NT2/D1 (cell line): ENCODE measurements at regions not wholly inside any gene's neighbourhood (a gene's known extent, or its start where the extent isn't known, plus 50 kb on each side); places are given as distances from the start of the nearest gene placed in this dataset.
"Not testable (repeated sequence)": the region's sequence is repeated elsewhere in the genome, so short reads cannot be mapped to it uniquely, and the experiment has no call there.

ENCODE experiments used
- DNase-seq: peaks from one replicate; pipeline ENCODE4 v3.0.0-alpha.2; 2011; ENCODE audit warnings: low read depth, low spot score
- H3K27me3 ChIP-seq: 2 replicates; pipeline ENCODE4 v1.6.0; 2011; ENCODE audit warnings: mild to moderate bottlenecking; ENCODE audit not compliant: insufficient read length, insufficient read depth
- H3K36me3 ChIP-seq: 2 replicates; pipeline ENCODE4 v1.6.1; 2011; ENCODE audit warnings: mild to moderate bottlenecking, low read length, mixed read lengths; ENCODE audit not compliant: insufficient read depth, insufficient read length
- H3K4me1 ChIP-seq: 2 replicates; pipeline ENCODE4 v1.5.1; 2011; ENCODE audit not compliant: insufficient read depth, insufficient read length
- H3K4me3 ChIP-seq: 2 replicates; pipeline ENCODE4 v1.5.1; 2011; ENCODE audit warnings: low read depth; ENCODE audit not compliant: insufficient read length
- H3K9ac ChIP-seq: 2 replicates; pipeline ENCODE4 v1.6.0; 2011; ENCODE audit warnings: low read depth; ENCODE audit not compliant: insufficient read length
- H3K9me3 ChIP-seq: 2 replicates; pipeline ENCODE4 v1.5.1; 2011; ENCODE audit warnings: mild to moderate bottlenecking, low read length; ENCODE audit not compliant: insufficient read depth
- SUZ12 ChIP-seq: IDR thresholded peaks from 2 replicates; pipeline ENCODE4 v1.6.1; 2011; ENCODE audit not compliant: insufficient read length, insufficient read depth; ENCODE audit errors: extremely low read depth
- YY1 ChIP-seq: IDR thresholded peaks from 2 replicates; pipeline ENCODE4 v1.6.1; 2011; ENCODE audit not compliant: insufficient read length, insufficient read depth
- ZNF274 ChIP-seq: IDR thresholded peaks from 2 replicates; pipeline ENCODE4 v1.6.1; 2011; ENCODE audit warnings: mild to moderate bottlenecking, low read depth, low read length

GRCh38 chr3:130800829-130801228, 54.2 kb upstream of the PIK3R4 start:
- no peak overlapping the region for H3K9ac ChIP-seq
- no peaks in the 10 kb centered on the region for H3K36me3 ChIP-seq
- no peaks in the 10 kb centered on the region for H3K4me1 ChIP-seq
- H3K27me3 ChIP-seq = no peaks in the 10 kb centered on the region
- DNase-seq = no peak
- H3K9me3 ChIP-seq = peaks cover 11% of the 10 kb centered on the region
- no peak overlapping the region for H3K4me3 ChIP-seq
- TF ChIP-seq SUZ12 = no peak
- TF ChIP-seq YY1 = no peak
- TF ChIP-seq ZNF274 = no peak

- peaks cover 11% of the 10 kb centered on the region for H3K9me3 ChIP-seq
- DNase-seq = no peak
- no peaks in the 10 kb centered on the region for H3K36me3 ChIP-seq
- no peak overlapping the region for H3K9ac ChIP-seq
- H3K4me1 ChIP-seq = no peaks in the 10 kb centered on the region
- TF ChIP-seq YY1 = no peak
- no peak for TF ChIP-seq ZNF274
- TF ChIP-seq SUZ12 = no peak
- H3K27me3 ChIP-seq = no peaks in the 10 kb centered on the region
- H3K4me3 ChIP-seq = no peak overlapping the region
Observed at GRCh38 chr3:130801473-130801872, 54.8 kb upstream of the PIK3R4 start.

- no peak overlapping the region for H3K4me3 ChIP-seq
- no peaks in the 10 kb centered on the region for H3K36me3 ChIP-seq
- peaks cover 20% of the 10 kb centered on the region for H3K9me3 ChIP-seq
- H3K9ac ChIP-seq = no peak overlapping the region
- no peaks in the 10 kb centered on the region for H3K4me1 ChIP-seq
- DNase-seq = no peak
- no peaks in the 10 kb centered on the region for H3K27me3 ChIP-seq
- TF ChIP-seq ZNF274 (no peak), YY1 (no peak), SUZ12 (no peak)
Observed at GRCh38 chr3:130811557-130811956, 64.9 kb upstream of the PIK3R4 start.

- TF ChIP-seq SUZ12 (no peak), ZNF274 (no peak), YY1 (no peak)
- Histone ChIP-seq H3K9ac (no peak overlapping the region), H3K4me3 (no peak overlapping the region), H3K4me1 (no peaks in the 10 kb centered on the region), H3K36me3 (no peaks in the 10 kb centered on the region), H3K9me3 (peaks cover 27% of the 10 kb centered on the region), H3K27me3 (no peaks in the 10 kb centered on the region)
- no peak for DNase-seq
Observed at GRCh38 chr3:130814691-130815472, 68.3 kb upstream of the PIK3R4 start.

- TF ChIP-seq YY1 (no peak), ZNF274 (no peak), SUZ12 (no peak)
- Histone ChIP-seq H3K36me3 (no peaks in the 10 kb centered on the region), H3K9ac (no peak overlapping the region), H3K4me3 (no peak overlapping the region), H3K4me1 (no peaks in the 10 kb centered on the region), H3K27me3 (no peaks in the 10 kb centered on the region), H3K9me3 (peaks cover 27% of the 10 kb centered on the region)
- DNase-seq = no peak
Observed at GRCh38 chr3:130816561-130817445, 70.2 kb upstream of the PIK3R4 start.

- H3K4me1 ChIP-seq, DNase-seq, H3K9ac ChIP-seq, H3K36me3 ChIP-seq, H3K4me3 ChIP-seq, H3K27me3 ChIP-seq: not testable (repeated sequence)
- H3K9me3 ChIP-seq = peaks cover 27% of the 10 kb centered on the region
Observed at GRCh38 chr3:130818066-130818465, 71.4 kb upstream of the PIK3R4 start.

GRCh38 chr3:130820976-130821375, 72.9 kb upstream of the ATP2C1 start:
- DNase-seq = no peak

More at GRCh38 chr3:130820976-130821375, 72.9 kb upstream of the ATP2C1 start:
- Histone ChIP-seq H3K9me3 (0 out of 2 replicates have a peak, but pooled peaks cover 6% of the 10 kb centered on the region), H3K4me3 (no peak overlapping the region), H3K36me3 (no peaks in the 10 kb centered on the region), H3K9ac (no peak overlapping the region), H3K4me1 (no peaks in the 10 kb centered on the region), H3K27me3 (no peaks in the 10 kb centered on the region)
- TF ChIP-seq ZNF274 = no peak
- no peak for TF ChIP-seq YY1
- TF ChIP-seq SUZ12 = no peak
